SK-N-SH treated with all-trans-retinoic acid at 6 μM for 48 hours (cell line): ENCODE measurements at regions not wholly inside any gene's neighbourhood (a gene's known extent, or its start where the extent isn't known, plus 50 kb on each side); places are given as distances from the start of the nearest gene placed in this dataset.

ENCODE experiments used
- ATAC-seq: fragments of 200-7000 bp; cut with Tn5 transposase; 3 replicates; pipeline ENCODE4 v1.9.1; 2020; ENCODE audit warnings: mild to moderate bottlenecking, moderate library complexity
- ARNTL ChIP-seq: fragments of 450-650 bp; formaldehyde crosslinking; IDR thresholded peaks from 2 replicates; pipeline ENCODE4 v1.5.0; 2020; ENCODE audit warnings: low read depth, mild to moderate bottlenecking, moderate library complexity, borderline replicate concordance
- BACH2 ChIP-seq: fragments of 250-450 bp; sonication (Bioruptor Pico); IDR thresholded peaks from 2 replicates; pipeline ENCODE4 v1.9.0; 2021; ENCODE audit warnings: mild to moderate bottlenecking, borderline replicate concordance
- CSDC2 ChIP-seq: fragments of 250-450 bp; sonication (Bioruptor Pico); IDR thresholded peaks from 2 replicates; pipeline ENCODE4 v1.5.0; 2020; ENCODE audit warnings: mild to moderate bottlenecking, moderate library complexity
- ESRRG ChIP-seq: fragments of 250-450 bp; sonication (Bioruptor Pico); IDR thresholded peaks from 2 replicates; pipeline ENCODE4 v1.6.1; 2021; ENCODE audit warnings: mild to moderate bottlenecking
- GLIS3 ChIP-seq: fragments of 250-450 bp; sonication (Bioruptor Pico); IDR thresholded peaks from 2 replicates; pipeline ENCODE4 v1.5.0; 2020; ENCODE audit warnings: mild to moderate bottlenecking, moderate library complexity
- ISL1 ChIP-seq: fragments of 250-450 bp; sonication (Bioruptor Pico); IDR thresholded peaks from 2 replicates; pipeline ENCODE4 v2.1.2; 2022; ENCODE audit warnings: mild to moderate bottlenecking, moderate library complexity
- OSR1 ChIP-seq: fragments of 250-450 bp; sonication (Bioruptor Pico); IDR thresholded peaks from 2 replicates; pipeline ENCODE4 v1.8.0; 2022; ENCODE audit warnings: moderate library complexity, mild to moderate bottlenecking, inconsistent platforms
- PPARA ChIP-seq: fragments of 250-450 bp; sonication (Bioruptor Pico); IDR thresholded peaks from 2 replicates; pipeline ENCODE4 v1.5.0; 2020; ENCODE audit warnings: mild to moderate bottlenecking, borderline replicate concordance
- RARB ChIP-seq: fragments of 250-450 bp; sonication (Bioruptor Pico); IDR thresholded peaks from 2 replicates; pipeline ENCODE4 v1.8.0; 2021; ENCODE audit warnings: mild to moderate bottlenecking, moderate library complexity
- SNAI2 ChIP-seq: fragments of 250-450 bp; sonication (Bioruptor Pico); IDR thresholded peaks from 2 replicates; pipeline ENCODE4 v1.5.0; 2020; ENCODE audit warnings: mild to moderate bottlenecking, moderate library complexity
- TCF4 ChIP-seq: fragments of 250-450 bp; sonication (Bioruptor Pico); IDR thresholded peaks from 2 replicates; pipeline ENCODE4 v1.8.0; 2021; ENCODE audit warnings: mild to moderate bottlenecking, moderate library complexity, borderline replicate concordance
- TOX ChIP-seq: fragments of 250-450 bp; sonication (Bioruptor Pico); IDR thresholded peaks from 2 replicates; pipeline ENCODE4 v1.8.0; 2021; ENCODE audit warnings: mild to moderate bottlenecking, moderate library complexity, borderline replicate concordance
- ZC3H10 ChIP-seq: fragments of 250-450 bp; sonication (Bioruptor Pico); IDR thresholded peaks from 2 replicates; pipeline ENCODE4 v1.5.1; 2021; ENCODE audit warnings: mild to moderate bottlenecking, moderate library complexity
- ZFP3 ChIP-seq: fragments of 250-450 bp; sonication (Bioruptor Pico); IDR thresholded peaks from 2 replicates; pipeline ENCODE4 v1.5.0; 2020; ENCODE audit warnings: mild to moderate bottlenecking, moderate library complexity
- ZFP30 ChIP-seq: fragments of 450-650 bp; formaldehyde crosslinking; IDR thresholded peaks from 2 replicates; pipeline ENCODE4 v1.5.0; 2022; ENCODE audit warnings: mild to moderate bottlenecking, moderate library complexity
- ZNF565 ChIP-seq: fragments of 450-650 bp; formaldehyde crosslinking; conservative IDR thresholded peaks from 2 replicates; pipeline ENCODE4 v1.5.0; 2020; ENCODE audit warnings: low read depth, mild to moderate bottlenecking, moderate library complexity
- ZNF70 ChIP-seq: fragments of 450-650 bp; formaldehyde crosslinking; IDR thresholded peaks from 2 replicates; pipeline ENCODE4 v1.5.0; 2020; ENCODE audit warnings: mild to moderate bottlenecking, moderate library complexity
- ZNF8 ChIP-seq: fragments of 450-650 bp; formaldehyde crosslinking; IDR thresholded peaks from 2 replicates; pipeline ENCODE4 v1.5.0; 2020; ENCODE audit warnings: mild to moderate bottlenecking, moderate library complexity
- TF ChIP-seq, protein P1 (sequence below): fragments of 250-450 bp; sonication (Bioruptor Pico); IDR thresholded peaks from 2 replicates; pipeline ENCODE4 v1.8.0; 2021; ENCODE audit warnings: low read depth, mild to moderate bottlenecking, moderate library complexity, borderline replicate concordance
- TF ChIP-seq, protein P2 (sequence below): fragments of 250-450 bp; sonication (Bioruptor Pico); IDR thresholded peaks from 2 replicates; pipeline ENCODE4 v1.5.0; 2020; ENCODE audit warnings: mild to moderate bottlenecking, moderate library complexity
- TF ChIP-seq, protein P3 (sequence below): fragments of 250-450 bp; sonication (Bioruptor Pico); IDR thresholded peaks from 2 replicates; pipeline ENCODE4 v1.5.1; 2021; ENCODE audit warnings: mild to moderate bottlenecking, moderate library complexity
- TF ChIP-seq, protein P4 (sequence below): fragments of 250-450 bp; sonication (Bioruptor Pico); IDR thresholded peaks from 2 replicates; pipeline ENCODE4 v1.8.0; 2020; ENCODE audit warnings: mild to moderate bottlenecking, moderate library complexity, borderline replicate concordance
- TF ChIP-seq, protein P5 (sequence below): fragments of 250-450 bp; sonication (Bioruptor Pico); IDR thresholded peaks from 2 replicates; pipeline ENCODE4 v1.5.1; 2020; ENCODE audit warnings: low read depth, mild to moderate bottlenecking, moderate library complexity

DNA sequence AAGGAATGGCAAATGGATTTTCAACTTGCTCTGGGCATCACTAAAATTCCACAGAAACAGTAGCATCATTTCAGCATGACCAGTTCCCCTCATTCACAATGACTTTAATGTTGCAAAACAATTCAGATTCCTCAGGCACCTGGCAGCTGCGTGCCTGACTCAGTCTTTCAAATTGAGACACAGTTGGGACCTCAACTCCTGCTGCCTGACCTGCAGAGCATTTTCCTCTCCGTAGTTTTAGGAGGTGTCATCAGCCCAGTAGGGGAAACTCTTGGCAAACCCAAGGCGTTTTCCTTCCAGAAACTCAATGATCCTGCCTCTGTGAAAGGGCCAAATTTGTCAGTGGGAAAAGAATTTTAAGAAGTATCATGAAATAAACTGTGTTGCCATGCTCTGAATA, 388.9 kb downstream of the SPRY1 start:
- TF ChIP-seq OSR1 (no peak), TCF4 (CRISPR knock-in tag) (no peak), TOX (no peak), GLIS3 (CRISPR knock-in tag) (no peak), ZFP30 (CRISPR knock-in tag) (no peak), SNAI2 (CRISPR knock-in tag) (no peak), ESRRG (CRISPR knock-in tag) (no peak), ZNF565 (CRISPR knock-in tag) (no peak), ZFP3 (no peak), BACH2 (CRISPR knock-in tag) (no peak)
- TF ChIP-seq, protein P1, sequence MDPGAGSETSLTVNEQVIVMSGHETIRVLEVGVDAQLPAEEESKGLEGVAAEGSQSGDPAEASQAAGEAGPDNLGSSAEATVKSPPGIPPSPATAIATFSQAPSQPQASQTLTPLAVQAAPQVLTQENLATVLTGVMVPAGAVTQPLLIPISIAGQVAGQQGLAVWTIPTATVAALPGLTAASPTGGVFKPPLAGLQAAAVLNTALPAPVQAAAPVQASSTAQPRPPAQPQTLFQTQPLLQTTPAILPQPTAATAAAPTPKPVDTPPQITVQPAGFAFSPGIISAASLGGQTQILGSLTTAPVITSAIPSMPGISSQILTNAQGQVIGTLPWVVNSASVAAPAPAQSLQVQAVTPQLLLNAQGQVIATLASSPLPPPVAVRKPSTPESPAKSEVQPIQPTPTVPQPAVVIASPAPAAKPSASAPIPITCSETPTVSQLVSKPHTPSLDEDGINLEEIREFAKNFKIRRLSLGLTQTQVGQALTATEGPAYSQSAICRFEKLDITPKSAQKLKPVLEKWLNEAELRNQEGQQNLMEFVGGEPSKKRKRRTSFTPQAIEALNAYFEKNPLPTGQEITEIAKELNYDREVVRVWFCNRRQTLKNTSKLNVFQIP (CRISPR knock-in tag) = no peak
- TF ChIP-seq, protein P2, sequence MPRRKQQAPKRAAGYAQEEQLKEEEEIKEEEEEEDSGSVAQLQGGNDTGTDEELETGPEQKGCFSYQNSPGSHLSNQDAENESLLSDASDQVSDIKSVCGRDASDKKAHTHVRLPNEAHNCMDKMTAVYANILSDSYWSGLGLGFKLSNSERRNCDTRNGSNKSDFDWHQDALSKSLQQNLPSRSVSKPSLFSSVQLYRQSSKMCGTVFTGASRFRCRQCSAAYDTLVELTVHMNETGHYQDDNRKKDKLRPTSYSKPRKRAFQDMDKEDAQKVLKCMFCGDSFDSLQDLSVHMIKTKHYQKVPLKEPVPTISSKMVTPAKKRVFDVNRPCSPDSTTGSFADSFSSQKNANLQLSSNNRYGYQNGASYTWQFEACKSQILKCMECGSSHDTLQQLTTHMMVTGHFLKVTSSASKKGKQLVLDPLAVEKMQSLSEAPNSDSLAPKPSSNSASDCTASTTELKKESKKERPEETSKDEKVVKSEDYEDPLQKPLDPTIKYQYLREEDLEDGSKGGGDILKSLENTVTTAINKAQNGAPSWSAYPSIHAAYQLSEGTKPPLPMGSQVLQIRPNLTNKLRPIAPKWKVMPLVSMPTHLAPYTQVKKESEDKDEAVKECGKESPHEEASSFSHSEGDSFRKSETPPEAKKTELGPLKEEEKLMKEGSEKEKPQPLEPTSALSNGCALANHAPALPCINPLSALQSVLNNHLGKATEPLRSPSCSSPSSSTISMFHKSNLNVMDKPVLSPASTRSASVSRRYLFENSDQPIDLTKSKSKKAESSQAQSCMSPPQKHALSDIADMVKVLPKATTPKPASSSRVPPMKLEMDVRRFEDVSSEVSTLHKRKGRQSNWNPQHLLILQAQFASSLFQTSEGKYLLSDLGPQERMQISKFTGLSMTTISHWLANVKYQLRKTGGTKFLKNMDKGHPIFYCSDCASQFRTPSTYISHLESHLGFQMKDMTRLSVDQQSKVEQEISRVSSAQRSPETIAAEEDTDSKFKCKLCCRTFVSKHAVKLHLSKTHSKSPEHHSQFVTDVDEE (CRISPR knock-in tag) = no peak
- TF ChIP-seq, protein P3, sequence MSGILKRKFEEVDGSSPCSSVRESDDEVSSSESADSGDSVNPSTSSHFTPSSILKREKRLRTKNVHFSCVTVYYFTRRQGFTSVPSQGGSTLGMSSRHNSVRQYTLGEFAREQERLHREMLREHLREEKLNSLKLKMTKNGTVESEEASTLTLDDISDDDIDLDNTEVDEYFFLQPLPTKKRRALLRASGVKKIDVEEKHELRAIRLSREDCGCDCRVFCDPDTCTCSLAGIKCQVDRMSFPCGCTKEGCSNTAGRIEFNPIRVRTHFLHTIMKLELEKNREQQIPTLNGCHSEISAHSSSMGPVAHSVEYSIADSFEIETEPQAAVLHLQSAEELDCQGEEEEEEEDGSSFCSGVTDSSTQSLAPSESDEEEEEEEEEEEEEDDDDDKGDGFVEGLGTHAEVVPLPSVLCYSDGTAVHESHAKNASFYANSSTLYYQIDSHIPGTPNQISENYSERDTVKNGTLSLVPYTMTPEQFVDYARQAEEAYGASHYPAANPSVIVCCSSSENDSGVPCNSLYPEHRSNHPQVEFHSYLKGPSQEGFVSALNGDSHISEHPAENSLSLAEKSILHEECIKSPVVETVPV (CRISPR knock-in tag) = no peak
- no peak for ATAC-seq

DNA sequence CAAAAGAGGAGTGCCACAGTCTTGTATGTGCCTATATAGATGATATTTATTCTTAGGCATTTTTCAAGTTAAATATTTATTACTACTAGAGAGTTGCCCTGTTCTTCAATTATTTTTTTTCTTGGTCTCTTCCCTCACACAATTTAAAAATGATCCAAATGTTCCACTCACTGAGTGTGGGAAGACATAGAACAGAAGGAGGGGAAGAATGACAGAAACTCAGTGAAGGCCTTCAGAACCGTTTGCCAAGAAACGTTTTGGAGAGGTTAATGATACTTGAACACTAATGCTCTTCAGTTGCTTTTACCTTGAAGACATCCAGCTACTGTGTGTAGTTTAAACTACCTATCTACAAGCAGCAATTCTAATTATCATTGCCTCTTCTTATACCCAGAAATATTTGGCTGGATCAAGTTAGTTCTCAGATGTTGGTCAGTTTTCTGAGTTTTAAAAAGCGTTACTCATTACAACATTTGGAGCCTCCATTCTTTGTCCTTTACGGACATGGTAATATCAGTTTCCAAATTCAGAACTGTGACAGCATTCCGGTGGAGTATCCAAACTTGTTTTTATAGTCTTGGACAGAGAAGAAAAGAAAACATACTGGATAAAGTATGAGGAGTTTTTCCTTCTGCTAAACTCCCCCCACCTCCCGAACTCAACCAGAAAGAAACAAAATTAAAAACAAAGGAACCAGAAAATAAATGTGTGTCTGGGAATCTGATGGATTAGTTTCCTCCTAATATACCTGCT, 389.7 kb downstream of the SPRY1 start:
- no peak for TF ChIP-seq ZC3H10 (CRISPR knock-in tag)
- TF ChIP-seq ZFP30 (CRISPR knock-in tag) = no peak
- no peak for TF ChIP-seq ZFP3
- TF ChIP-seq ZNF565 (CRISPR knock-in tag) = no peak
- no peak for TF ChIP-seq TOX
- no peak for TF ChIP-seq ESRRG (CRISPR knock-in tag)
- no peak for TF ChIP-seq ZNF70 (CRISPR knock-in tag)
- TF ChIP-seq GLIS3 (CRISPR knock-in tag) = no peak
- TF ChIP-seq ZNF8 (CRISPR knock-in tag) = no peak
- TF ChIP-seq OSR1 = no peak
- TF ChIP-seq, protein P3 (CRISPR knock-in tag) = no peak
- no peak for TF ChIP-seq ISL1 (CRISPR knock-in tag)
- TF ChIP-seq, protein P4, sequence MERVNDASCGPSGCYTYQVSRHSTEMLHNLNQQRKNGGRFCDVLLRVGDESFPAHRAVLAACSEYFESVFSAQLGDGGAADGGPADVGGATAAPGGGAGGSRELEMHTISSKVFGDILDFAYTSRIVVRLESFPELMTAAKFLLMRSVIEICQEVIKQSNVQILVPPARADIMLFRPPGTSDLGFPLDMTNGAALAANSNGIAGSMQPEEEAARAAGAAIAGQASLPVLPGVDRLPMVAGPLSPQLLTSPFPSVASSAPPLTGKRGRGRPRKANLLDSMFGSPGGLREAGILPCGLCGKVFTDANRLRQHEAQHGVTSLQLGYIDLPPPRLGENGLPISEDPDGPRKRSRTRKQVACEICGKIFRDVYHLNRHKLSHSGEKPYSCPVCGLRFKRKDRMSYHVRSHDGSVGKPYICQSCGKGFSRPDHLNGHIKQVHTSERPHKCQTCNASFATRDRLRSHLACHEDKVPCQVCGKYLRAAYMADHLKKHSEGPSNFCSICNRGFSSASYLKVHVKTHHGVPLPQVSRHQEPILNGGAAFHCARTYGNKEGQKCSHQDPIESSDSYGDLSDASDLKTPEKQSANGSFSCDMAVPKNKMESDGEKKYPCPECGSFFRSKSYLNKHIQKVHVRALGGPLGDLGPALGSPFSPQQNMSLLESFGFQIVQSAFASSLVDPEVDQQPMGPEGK (CRISPR knock-in tag) = no peak
- no peak for TF ChIP-seq RARB (CRISPR knock-in tag)
- no peak for TF ChIP-seq ARNTL (CRISPR knock-in tag)
- TF ChIP-seq CSDC2 (CRISPR knock-in tag) = no peak
- TF ChIP-seq, protein P5, sequence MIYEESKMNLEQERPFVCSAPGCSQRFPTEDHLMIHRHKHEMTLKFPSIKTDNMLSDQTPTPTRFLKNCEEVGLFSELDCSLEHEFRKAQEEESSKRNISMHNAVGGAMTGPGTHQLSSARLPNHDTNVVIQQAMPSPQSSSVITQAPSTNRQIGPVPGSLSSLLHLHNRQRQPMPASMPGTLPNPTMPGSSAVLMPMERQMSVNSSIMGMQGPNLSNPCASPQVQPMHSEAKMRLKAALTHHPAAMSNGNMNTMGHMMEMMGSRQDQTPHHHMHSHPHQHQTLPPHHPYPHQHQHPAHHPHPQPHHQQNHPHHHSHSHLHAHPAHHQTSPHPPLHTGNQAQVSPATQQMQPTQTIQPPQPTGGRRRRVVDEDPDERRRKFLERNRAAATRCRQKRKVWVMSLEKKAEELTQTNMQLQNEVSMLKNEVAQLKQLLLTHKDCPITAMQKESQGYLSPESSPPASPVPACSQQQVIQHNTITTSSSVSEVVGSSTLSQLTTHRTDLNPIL (CRISPR knock-in tag) = no peak
- TF ChIP-seq PPARA (CRISPR knock-in tag) = no peak
- TF ChIP-seq, protein P2 (CRISPR knock-in tag) = no peak
- no peak for TF ChIP-seq TCF4 (CRISPR knock-in tag)
- TF ChIP-seq, all 23 proteins: peak for 0

More for the DNA sequence above, 389.7 kb downstream of the SPRY1 start:
- ATAC-seq = no peak
